GM23248 (cell line): ENCODE measurements at regions not wholly inside any gene's neighbourhood (a gene's known extent, or its start where the extent isn't known, plus 50 kb on each side); places are given as distances from the start of the nearest gene placed in this dataset.

Experiments
- EZH2 ChIP-seq: fragments of 200-600 bp; sonication (generic); IDR thresholded peaks from 2 replicates; pipeline ENCODE4 v1.6.1; 2018; ENCODE audit warnings: antibody characterized with exemption, mild to moderate bottlenecking; ENCODE audit not compliant: insufficient read depth, poor library complexity, severe bottlenecking
- EZH2phosphoT487 ChIP-seq: fragments of 200-600 bp; sonication (generic); IDR thresholded peaks from 2 replicates; pipeline ENCODE4 v1.6.1; 2018; ENCODE audit warnings: antibody characterized with exemption, moderate library complexity, mild to moderate bottlenecking, low read depth; ENCODE audit not compliant: insufficient read depth

DNA sequence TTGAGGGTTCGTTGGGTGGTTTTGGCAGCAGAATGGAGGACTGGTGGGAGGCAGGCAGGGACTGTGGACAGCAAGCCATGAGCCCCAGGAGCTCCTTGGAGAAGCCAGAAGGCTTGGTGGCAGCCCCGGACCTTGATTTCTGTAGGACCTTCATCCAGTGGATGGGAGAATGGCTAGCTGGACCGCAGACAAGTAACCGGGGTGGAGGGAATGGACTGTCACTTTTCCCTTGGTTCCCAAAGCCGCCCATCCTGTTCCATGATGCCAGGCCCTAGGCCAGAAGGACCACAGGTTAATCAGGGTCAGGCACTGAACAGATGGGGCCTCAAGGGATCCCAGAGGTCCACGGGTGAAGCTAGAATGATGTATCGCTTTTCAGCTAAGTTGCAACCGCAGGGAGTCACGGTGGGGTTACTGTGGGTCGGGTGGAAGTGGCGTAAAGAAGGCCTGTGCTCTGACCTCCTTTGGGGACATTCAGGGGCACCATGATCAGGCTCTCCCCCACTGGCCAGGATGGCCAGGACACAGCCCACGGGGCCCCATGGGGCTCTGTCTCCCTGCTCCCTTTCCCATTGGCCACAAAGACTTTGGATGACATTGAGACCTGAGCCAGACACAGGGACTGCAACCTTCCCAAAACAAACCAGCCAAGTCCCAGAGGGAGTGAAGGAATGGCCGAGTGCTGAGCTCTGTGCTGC, 66.9 kb upstream of the MRTFB start:
- TF ChIP-seq EZH2 (no peak), EZH2phosphoT487 (no peak)
